Peyer's patch (tissue), 4 donors: ENCODE measurements at regions not wholly inside any gene's neighbourhood (a gene's known extent, or its start where the extent isn't known, plus 50 kb on each side); places are given as distances from the start of the nearest gene placed in this dataset.
A peak's percentile ranks its signal among the peaks of the same experiment; 100 is the strongest.
"Not testable (repeated sequence)": the region's sequence is repeated elsewhere in the genome, so short reads cannot be mapped to it uniquely, and the experiment has no call there.

ENCODE experiments used
- DNase-seq, 3 donors: peaks; one replicate each; pipeline ENCODE4 v3.0.0-alpha.2; 2017 to 2019
- H3K27ac ChIP-seq, 4 donors: fragments of 200-600 bp; sonication (generic); one replicate each; pipeline ENCODE4 v1.5.1; 2016 to 2019
- H3K27me3 ChIP-seq, 2 donors: fragments of 200-600 bp; sonication (generic); one replicate each; pipeline ENCODE4 v1.5.1; 2019
- H3K36me3 ChIP-seq, 3 donors: fragments of 200-600 bp; sonication (generic); one replicate each; pipeline ENCODE4 v1.5.1; 2016 to 2019
- H3K4me1 ChIP-seq, 4 donors: fragments of 200-600 bp; sonication (generic); one replicate each; pipeline ENCODE4 v1.5.1; 2016 to 2019
- H3K4me3 ChIP-seq, 4 donors: fragments of 200-600 bp; sonication (generic); 1 replicate in 3 of 4; 2 replicates in 1 of 4; pipeline ENCODE4 v1.5.1; 2016 to 2019; ENCODE audit warnings: mild to moderate bottlenecking in 1 of 4
- H3K9me3 ChIP-seq, 4 donors: fragments of 200-600 bp; sonication (generic); one replicate each; pipeline ENCODE4 v1.5.1; 2016 to 2019; ENCODE audit warnings: mild to moderate bottlenecking in 1 of 4
- CTCF ChIP-seq, 6 experiments: fragments of 450-650 bp in 4 of 6; fragments of 200-600 bp in 2 of 6; sonication (generic) in 1 of 6; IDR thresholded peaks; one replicate each; pipeline ENCODE4 v1.5.1; 2017 to 2019; ENCODE audit warnings: antibody characterized with exemption in 6 of 6, mild to moderate bottlenecking in 3 of 6, moderate library complexity in 1 of 6
- POLR2A ChIP-seq, 2 donors: fragments of 450-650 bp; IDR thresholded peaks; one replicate each; pipeline ENCODE4 v1.5.1; 2017; ENCODE audit warnings: antibody characterized with exemption in 2 of 2, mild to moderate bottlenecking in 2 of 2, moderate library complexity in 2 of 2

- Histone ChIP-seq H3K9me3 (no peaks in the 10 kb centered on the region), H3K36me3 (no peaks in the 10 kb centered on the region), H3K4me1 (no peaks in the 10 kb centered on the region), H3K4me3 (no peak overlapping the region), H3K27ac (no peak overlapping the region), H3K27me3 (no peaks in the 10 kb centered on the region)
- DNase-seq = no peak
- no peak for TF ChIP-seq CTCF (IDR thresholded peaks at IDR 0.05)
- TF ChIP-seq POLR2A (IDR thresholded peaks at IDR 0.05) = no peak
Observed at GRCh38 chr4:25509646-25510045, 132.6 kb downstream of the ANAPC4 start.

GRCh38 chr4:25511823-25512222 lies 134.8 kb downstream of the ANAPC4 start:
- not testable (repeated sequence) for H3K4me1 ChIP-seq, H3K4me3 ChIP-seq, H3K9me3 ChIP-seq, H3K36me3 ChIP-seq, DNase-seq, H3K27ac ChIP-seq, H3K27me3 ChIP-seq

GRCh38 chr4:25513814-25514213 lies 136.8 kb downstream of the ANAPC4 start:
- TF ChIP-seq POLR2A (IDR thresholded peaks at IDR 0.05) (no peak), CTCF (IDR thresholded peaks at IDR 0.05) (no peak)
- no peak overlapping the region for H3K27ac ChIP-seq
- no peaks in the 10 kb centered on the region for H3K36me3 ChIP-seq
- H3K4me1 ChIP-seq = no peaks in the 10 kb centered on the region
- DNase-seq = no peak
- no peaks in the 10 kb centered on the region for H3K9me3 ChIP-seq
- no peak overlapping the region for H3K4me3 ChIP-seq
- H3K27me3 ChIP-seq = no peaks in the 10 kb centered on the region

- no peak for DNase-seq
- TF ChIP-seq POLR2A (IDR thresholded peaks at IDR 0.05) = no peak
- TF ChIP-seq CTCF (IDR thresholded peaks at IDR 0.05) = peak in 2 of 6 experiments; percentile 11 to 26
- Histone ChIP-seq H3K27me3 (no peaks in the 10 kb centered on the region), H3K27ac (no peak overlapping the region), H3K4me1 (no peaks in the 10 kb centered on the region), H3K4me3 (no peak overlapping the region), H3K36me3 (no peaks in the 10 kb centered on the region), H3K9me3 (no peaks in the 10 kb centered on the region)
Observed at GRCh38 chr4:25523405-25523804, 132.2 kb upstream of the SLC34A2 start.

- no peak for TF ChIP-seq CTCF (IDR thresholded peaks at IDR 0.05)
- TF ChIP-seq POLR2A (IDR thresholded peaks at IDR 0.05) = no peak
- H3K27me3 ChIP-seq = no peaks in the 10 kb centered on the region
Observed at GRCh38 chr4:25524663-25525062, 131.0 kb upstream of the SLC34A2 start.

GRCh38 chr4:25525896-25526295 lies 129.8 kb upstream of the SLC34A2 start:
- DNase-seq = no peak
- Histone ChIP-seq H3K4me1 (no peaks in the 10 kb centered on the region), H3K9me3 (no peaks in the 10 kb centered on the region), H3K27ac (no peak overlapping the region), H3K27me3 (no peaks in the 10 kb centered on the region), H3K4me3 (no peak overlapping the region), H3K36me3 (no peaks in the 10 kb centered on the region)
- TF ChIP-seq POLR2A (IDR thresholded peaks at IDR 0.05) (no peak), CTCF (IDR thresholded peaks at IDR 0.05) (no peak)

More at GRCh38 chr4:25524663-25525062, 131.0 kb upstream of the SLC34A2 start:
- Histone ChIP-seq H3K4me3 (no peak overlapping the region), H3K27ac (no peak overlapping the region), H3K9me3 (no peaks in the 10 kb centered on the region), H3K36me3 (no peaks in the 10 kb centered on the region), H3K4me1 (no peaks in the 10 kb centered on the region)
- DNase-seq = no peak
